Neural cell (in vitro differentiated cells): ENCODE measurements at regions not wholly inside any gene's neighbourhood (a gene's known extent, or its start where the extent isn't known, plus 50 kb on each side); places are given as distances from the start of the nearest gene placed in this dataset.

Source experiments
- H2AFZ ChIP-seq: fragments of 200-600, 300-800 bp; sonication (generic), shearing (Covaris generic); 2 replicates; pipeline ENCODE4 v1.6.0; 2014; ENCODE audit warnings: low read depth, mild to moderate bottlenecking, antibody characterized with exemption, low read length, moderate library complexity
- H3F3A ChIP-seq: fragments of 200-600 bp; shearing (Covaris generic); 2 replicates; pipeline ENCODE4 v1.6.1; 2016; ENCODE audit warnings: mild to moderate bottlenecking, moderate library complexity, mixed read lengths, antibody characterized with exemption, low read length; ENCODE audit not compliant: insufficient read depth, poor library complexity, severe bottlenecking
- H3K27ac ChIP-seq: fragments of 200-600, 300-800 bp; sonication (generic), shearing (Covaris generic); 2 replicates; pipeline ENCODE4 v1.5.1; 2014; ENCODE audit warnings: mild to moderate bottlenecking, low read length, moderate library complexity
- H3K27me3 ChIP-seq: fragments of 300-800, 200-600 bp; sonication (generic), shearing (Covaris generic); 2 replicates; pipeline ENCODE4 v1.6.0; 2014; ENCODE audit warnings: mild to moderate bottlenecking, low read depth, low read length, moderate library complexity; ENCODE audit not compliant: insufficient read depth
- H3K36me3 ChIP-seq: fragments of 300-800, 200-600 bp; sonication (generic), shearing (Covaris generic); 2 replicates; pipeline ENCODE4 v1.5.1; 2014; ENCODE audit warnings: mild to moderate bottlenecking, antibody characterized with exemption, low read length, moderate library complexity; ENCODE audit not compliant: insufficient read depth
- H3K4me2 ChIP-seq: fragments of 300-800, 200-600 bp; sonication (generic), shearing (Covaris generic); 2 replicates; pipeline ENCODE4 v1.6.0; 2014; ENCODE audit warnings: mild to moderate bottlenecking, low read length
- H3K4me3 ChIP-seq: fragments of 300-800, 200-600 bp; sonication (generic), shearing (Covaris generic); 2 replicates; pipeline ENCODE4 v1.5.1; 2014; ENCODE audit warnings: mild to moderate bottlenecking, low read length, moderate library complexity
- H3K79me2 ChIP-seq: fragments of 200-600 bp; shearing (Covaris generic); replicated peaks from 2 replicates; pipeline ENCODE4 v1.6.0; 2014; ENCODE audit warnings: mild to moderate bottlenecking, low read length, moderate library complexity; ENCODE audit not compliant: insufficient read depth
- H3K9ac ChIP-seq: fragments of 300-800, 200-600 bp; sonication (generic), shearing (Covaris generic); 2 replicates; pipeline ENCODE4 v1.6.1; 2016; ENCODE audit warnings: mild to moderate bottlenecking, low read length, mixed read lengths
- H3K9me2 ChIP-seq: fragments of 200-600 bp; shearing (Covaris generic); 2 replicates; pipeline ENCODE4 v1.6.1; 2016; ENCODE audit warnings: mild to moderate bottlenecking, low read length, mixed read lengths; ENCODE audit not compliant: insufficient read depth
- H3K9me3 ChIP-seq: fragments of 200-600, 300-800 bp; sonication (generic), shearing (Covaris generic); 2 replicates; pipeline ENCODE4 v1.6.1; 2016; ENCODE audit warnings: mild to moderate bottlenecking, mixed run types, low read length, moderate library complexity, mixed read lengths
- H4K20me1 ChIP-seq: fragments of 200-600 bp; shearing (Covaris generic); 2 replicates; pipeline ENCODE4 v1.6.1; 2016; ENCODE audit warnings: mild to moderate bottlenecking, mixed run types; ENCODE audit not compliant: insufficient read depth
- CTCF ChIP-seq: fragments of 450-650 bp; IDR thresholded peaks from 2 replicates; pipeline ENCODE4 v1.5.1; 2014; ENCODE audit warnings: antibody characterized with exemption, mild to moderate bottlenecking, moderate library complexity; ENCODE audit not compliant: poor library complexity, severe bottlenecking
- EP300 ChIP-seq: fragments of 450-650 bp; conservative IDR thresholded peaks from 2 replicates; pipeline ENCODE4 v1.6.1; 2014; ENCODE audit warnings: antibody characterized with exemption, mild to moderate bottlenecking, moderate library complexity; ENCODE audit not compliant: poor library complexity, severe bottlenecking
- EZH2 ChIP-seq: fragments of 200-600, 300-800 bp; shearing (Covaris generic), sonication (generic); IDR thresholded peaks from 2 replicates; pipeline ENCODE4 v1.6.1; 2014; ENCODE audit warnings: antibody characterized with exemption, low read length, borderline replicate concordance, mild to moderate bottlenecking; ENCODE audit not compliant: insufficient read depth, poor library complexity, severe bottlenecking
- MXI1 ChIP-seq: fragments of 450-650 bp; conservative IDR thresholded peaks from 2 replicates; pipeline ENCODE4 v1.6.1; 2014; ENCODE audit warnings: antibody characterized with exemption, mild to moderate bottlenecking; ENCODE audit not compliant: poor library complexity, severe bottlenecking
- POLR2AphosphoS5 ChIP-seq: IDR thresholded peaks from 2 replicates; pipeline ENCODE4 v1.6.1; 2012
- RAD21 ChIP-seq: fragments of 450-650 bp; conservative IDR thresholded peaks from 2 replicates; pipeline ENCODE4 v1.6.1; 2014; ENCODE audit warnings: antibody characterized with exemption, mild to moderate bottlenecking, moderate library complexity
- REST ChIP-seq: IDR thresholded peaks from 2 replicates; pipeline ENCODE4 v1.6.1; 2012; ENCODE audit warnings: borderline replicate concordance
- SMC3 ChIP-seq: fragments of 450-650 bp; conservative IDR thresholded peaks from 2 replicates; pipeline ENCODE4 v1.6.1; 2014; ENCODE audit warnings: antibody characterized with exemption, mild to moderate bottlenecking, moderate library complexity; ENCODE audit not compliant: poor library complexity
- TAF1 ChIP-seq: IDR thresholded peaks from 2 replicates; pipeline ENCODE4 v1.6.1; 2012; ENCODE audit warnings: low read depth

DNA sequence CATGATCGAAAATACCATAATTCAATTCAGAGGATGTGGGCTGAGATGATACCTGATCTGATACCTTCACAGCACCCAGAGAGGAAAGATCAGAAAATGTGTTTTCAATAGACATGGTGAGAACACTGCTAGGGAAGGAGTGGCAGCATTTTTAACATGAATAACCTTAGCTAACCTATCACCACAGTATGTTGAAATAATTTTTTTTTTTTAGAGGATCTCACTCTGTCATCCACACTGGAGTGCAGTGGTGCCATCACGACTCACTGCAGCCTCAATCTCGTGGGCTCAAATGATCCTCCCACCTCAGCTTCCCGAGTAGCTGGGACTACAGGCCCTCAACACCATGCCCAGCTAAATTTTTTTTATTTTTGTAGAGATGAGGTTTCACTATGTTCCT is 90.5 kb upstream of the RAPGEF2 start:
- Histone ChIP-seq H3F3A (peaks cover 5% of the 10 kb centered on the region), H4K20me1 (no peaks in the 10 kb centered on the region), H3K4me2 (no peak overlapping the region), H3K27ac (no peak overlapping the region), H3K79me2 (no peaks in the 10 kb centered on the region), H3K9ac (no peak overlapping the region), H3K9me2 (no peaks in the 10 kb centered on the region), H3K4me3 (no peak overlapping the region), H3K36me3 (no peaks in the 10 kb centered on the region), H3K9me3 (no peaks in the 10 kb centered on the region), H2AFZ (no peak overlapping the region), H3K27me3 (no peaks in the 10 kb centered on the region)
- TF ChIP-seq RAD21 (no peak), CTCF (no peak), EZH2 (no peak), REST (no peak), POLR2AphosphoS5 (no peak), SMC3 (no peak), EP300 (no peak), TAF1 (no peak), MXI1 (no peak)

- Histone ChIP-seq H2AFZ (no peak overlapping the region), H3K27me3 (no peaks in the 10 kb centered on the region), H3K9me3 (no peaks in the 10 kb centered on the region), H4K20me1 (no peaks in the 10 kb centered on the region), H3K9me2 (no peaks in the 10 kb centered on the region), H3K4me3 (no peak overlapping the region), H3F3A (peaks cover 5% of the 10 kb centered on the region), H3K79me2 (no peaks in the 10 kb centered on the region), H3K27ac (no peak overlapping the region), H3K36me3 (no peaks in the 10 kb centered on the region), H3K4me2 (no peak overlapping the region), H3K9ac (no peak overlapping the region)
- TF ChIP-seq REST (no peak), RAD21 (no peak), POLR2AphosphoS5 (no peak), MXI1 (no peak), TAF1 (no peak), EP300 (no peak), EZH2 (no peak), CTCF (no peak), SMC3 (no peak)
These were observed 89.2 kb upstream of the RAPGEF2 start for GRCh38 chr4:159013692-159014091.
